ENCODE measurements at regions not wholly inside any gene's neighbourhood (a gene's known extent, or its start where the extent isn't known, plus 50 kb on each side); places are given as distances from the start of the nearest gene placed in this dataset.

GRCh38 chr9:81071108-81071507, 618.2 kb downstream of the TLE1 start:
- Histone ChIP-seq H3K79me2 (ENCODE audit: insufficient read depth, low read length) (no peaks in the 10 kb centered on the region), H3K4me1 (ENCODE audit: insufficient read depth, low read length) (no peaks in the 10 kb centered on the region), H3K4me3 (replicated peaks in 1 of 3; ENCODE audit: insufficient read depth in 1 of 3, low read depth in 2 of 3, low read length in 3 of 3) (no peak overlapping the region), H4K20me1 (ENCODE audit: insufficient read depth, low read length) (no peaks in the 10 kb centered on the region), H3K9ac (ENCODE audit: insufficient read depth, low read depth, low read length) (no peak overlapping the region), H3K4me2 (ENCODE audit: low read depth, low read length) (no peak overlapping the region), H3K9me3 (ENCODE audit: low read length) (peaks cover 10% of the 10 kb centered on the region; the same call in 1 of the 2 replicates), H3K27ac (ENCODE audit: extremely low read length, insufficient read depth, low read length) (no peak overlapping the region), H3K36me3 (replicated peaks in 1 of 2; ENCODE audit: control insufficient read depth in 1 of 2, insufficient read depth in 2 of 2, low read length in 2 of 2) (no peaks in the 10 kb centered on the region), H2AFZ (ENCODE audit: low read length) (no peak overlapping the region), H3K27me3 (ENCODE audit: control insufficient read depth in 1 of 2, insufficient read depth in 2 of 2, low read length in 2 of 2) (no peaks in the 10 kb centered on the region)
- ChIA-PET POLR2A (no interaction called here), CTCF (ENCODE audit: low intra/inter-chr PET ratio, low total read pairs) (no interaction called here)
- intact Hi-C loops (cut with micrococcal nuclease; ENCODE audit: unreplicated experiment) (no loop called here), in situ Hi-C loops (cut with HindIII; ENCODE audit: extremely low pct_ligation_motif_present, low pct_unique_long_range_greater_than_20kb) (no loop called here)
- BruUV-seq (replicated peaks): no TSS peak
- no peak for TF ChIP-seq POGK (CRISPR knock-in tag; conservative IDR thresholded peaks at IDR 0.05)
- 8% methylated on average over 2 of the region's 2 CpGs for WGBS (ENCODE audit: low lambda C conversion rate)
- FAIRE-seq (no peak), ATAC-seq (no peak), DNase-seq (ENCODE audit: low spot score) (no peak)

GRCh38 chr9:81070689-81071088, 618.7 kb downstream of the TLE1 start:
- Histone ChIP-seq H3K36me3 (replicated peaks in 1 of 2; ENCODE audit: control insufficient read depth in 1 of 2, insufficient read depth in 2 of 2, low read length in 2 of 2) (no peaks in the 10 kb centered on the region), H3K4me2 (ENCODE audit: low read depth, low read length) (no peak overlapping the region), H3K27ac (ENCODE audit: extremely low read length, insufficient read depth, low read length) (no peak overlapping the region), H4K20me1 (ENCODE audit: insufficient read depth, low read length) (no peaks in the 10 kb centered on the region), H2AFZ (ENCODE audit: low read length) (no peak overlapping the region), H3K27me3 (ENCODE audit: control insufficient read depth in 1 of 2, insufficient read depth in 2 of 2, low read length in 2 of 2) (no peaks in the 10 kb centered on the region), H3K4me3 (replicated peaks in 1 of 3; ENCODE audit: insufficient read depth in 1 of 3, low read depth in 2 of 3, low read length in 3 of 3) (no peak overlapping the region), H3K4me1 (ENCODE audit: insufficient read depth, low read length) (no peaks in the 10 kb centered on the region), H3K9me3 (ENCODE audit: low read length) (peaks cover 11% of the 10 kb centered on the region; the same call in 1 of the 2 replicates), H3K79me2 (ENCODE audit: insufficient read depth, low read length) (no peaks in the 10 kb centered on the region), H3K9ac (ENCODE audit: insufficient read depth, low read depth, low read length) (no peak overlapping the region)
- FAIRE-seq: no peak
- POLR2A ChIA-PET: no interaction called here
- intact Hi-C loops (cut with micrococcal nuclease; ENCODE audit: unreplicated experiment) (no loop called here), in situ Hi-C loops (cut with HindIII; ENCODE audit: extremely low pct_ligation_motif_present, low pct_unique_long_range_greater_than_20kb) (no loop called here)
- 39% methylated on average over 9 of the region's 9 CpGs for WGBS (ENCODE audit: low lambda C conversion rate)
- BruUV-seq (replicated peaks): no TSS peak
- CTCF ChIA-PET (ENCODE audit: low intra/inter-chr PET ratio, low total read pairs): no interaction called here
- DNase-seq (ENCODE audit: low spot score): no peak
- no peak for ATAC-seq
- no peak for TF ChIP-seq NFKB2 (CRISPR knock-in tag; IDR thresholded peaks at IDR 0.05; ENCODE audit: borderline replicate concordance)
- TF ChIP-seq RERE (CRISPR knock-in tag; IDR thresholded peaks at IDR 0.05; ENCODE audit: low read depth): no peak
- TF ChIP-seq DNMT3B (CRISPR knock-in tag; conservative IDR thresholded peaks at IDR 0.05): no peak
- TF ChIP-seq NFIC (IDR thresholded peaks at IDR 0.05; ENCODE audit: low read length): no peak
- no peak for TF ChIP-seq MLXIP (CRISPR knock-in tag; IDR thresholded peaks at IDR 0.05; ENCODE audit: borderline replicate concordance)
- TF ChIP-seq SPEN (CRISPR knock-in tag; IDR thresholded peaks at IDR 0.05; ENCODE audit: low read depth): no peak
- no peak for TF ChIP-seq DDIT3 (CRISPR knock-in tag; IDR thresholded peaks at IDR 0.05)
